MM.1S (cell line): ENCODE measurements at regions not wholly inside any gene's neighbourhood (a gene's known extent, or its start where the extent isn't known, plus 50 kb on each side); places are given as distances from the start of the nearest gene placed in this dataset.

Source experiments
- DNase-seq: peaks from one replicate; pipeline ENCODE4 v3.0.0-alpha.2; 2015
- H2AFZ ChIP-seq: fragments of 300-600 bp; sonication (generic); 2 replicates; pipeline ENCODE4 v1.6.0; 2016; ENCODE audit warnings: antibody characterized with exemption, low read length
- H3F3A ChIP-seq: fragments of 300-600 bp; sonication (generic); 2 replicates; pipeline ENCODE4 v1.6.1; 2016; ENCODE audit warnings: mild to moderate bottlenecking, antibody characterized with exemption, low read length, moderate library complexity, mixed read lengths; ENCODE audit not compliant: insufficient read depth
- H3K27ac ChIP-seq: fragments of 300-600 bp; sonication (generic); 2 replicates; pipeline ENCODE4 v1.5.1; 2016; ENCODE audit warnings: mild to moderate bottlenecking, low read length
- H3K27me3 ChIP-seq: fragments of 300-600 bp; sonication (generic); replicated peaks from 2 replicates; pipeline ENCODE4 v1.6.0; 2016; ENCODE audit warnings: low read length; ENCODE audit not compliant: insufficient read depth
- H3K36me3 ChIP-seq: fragments of 300-600 bp; sonication (generic); replicated peaks from 2 replicates; pipeline ENCODE4 v1.6.1; 2016; ENCODE audit warnings: mild to moderate bottlenecking, low read length, mixed read lengths; ENCODE audit not compliant: insufficient read depth
- H3K4me1 ChIP-seq: fragments of 300-600 bp; sonication (generic); 2 replicates; pipeline ENCODE4 v1.6.1; 2016; ENCODE audit warnings: low read length, mixed read lengths
- H3K4me2 ChIP-seq: fragments of 300-600 bp; sonication (generic); 2 replicates; pipeline ENCODE4 v1.6.0; 2016; ENCODE audit warnings: low read depth, low read length
- H3K4me3 ChIP-seq: fragments of 300-600 bp; sonication (generic); 2 replicates; pipeline ENCODE4 v1.5.1; 2016; ENCODE audit warnings: low read length, mixed read lengths
- H3K79me2 ChIP-seq: fragments of 300-600 bp; sonication (generic); 2 replicates; pipeline ENCODE4 v1.6.1; 2016; ENCODE audit warnings: mixed run types, low read length, mixed read lengths
- H3K9ac ChIP-seq: fragments of 300-600 bp; sonication (generic); 2 replicates; pipeline ENCODE4 v1.6.1; 2016; ENCODE audit warnings: low read length, mixed read lengths
- H3K9me2 ChIP-seq: fragments of 300-600 bp; sonication (generic); replicated peaks from 2 replicates; pipeline ENCODE4 v1.6.1; 2016; ENCODE audit warnings: mild to moderate bottlenecking, low read length, mixed read lengths; ENCODE audit not compliant: insufficient read depth
- H3K9me3 ChIP-seq: fragments of 300-600 bp; sonication (generic); replicated peaks from 2 replicates; pipeline ENCODE4 v1.6.1; 2016; ENCODE audit warnings: mild to moderate bottlenecking, low read length, mixed read lengths; ENCODE audit not compliant: insufficient read depth
- H4K20me1 ChIP-seq: fragments of 300-600 bp; sonication (generic); 2 replicates; pipeline ENCODE4 v1.6.1; 2016; ENCODE audit warnings: mild to moderate bottlenecking, low read length, moderate library complexity, mixed read lengths; ENCODE audit not compliant: insufficient read depth
- CTCF ChIP-seq: fragments of 300-600 bp; sonication (generic); IDR thresholded peaks from 2 replicates; pipeline ENCODE4 v1.5.1; 2016; ENCODE audit warnings: antibody characterized with exemption, low read length, mixed read lengths
- EZH2 ChIP-seq: fragments of 300-600 bp; sonication (generic); optimal IDR thresholded peaks from 2 replicates; pipeline ENCODE3; 2017; ENCODE audit warnings: low read depth, mild to moderate bottlenecking, antibody characterized with exemption, low read length, mixed read lengths
- EZH2phosphoT487 ChIP-seq: fragments of 300-600 bp; sonication (generic); IDR thresholded peaks from 2 replicates; pipeline ENCODE4 v1.6.1; 2018; ENCODE audit warnings: antibody characterized with exemption, low read length

DNA sequence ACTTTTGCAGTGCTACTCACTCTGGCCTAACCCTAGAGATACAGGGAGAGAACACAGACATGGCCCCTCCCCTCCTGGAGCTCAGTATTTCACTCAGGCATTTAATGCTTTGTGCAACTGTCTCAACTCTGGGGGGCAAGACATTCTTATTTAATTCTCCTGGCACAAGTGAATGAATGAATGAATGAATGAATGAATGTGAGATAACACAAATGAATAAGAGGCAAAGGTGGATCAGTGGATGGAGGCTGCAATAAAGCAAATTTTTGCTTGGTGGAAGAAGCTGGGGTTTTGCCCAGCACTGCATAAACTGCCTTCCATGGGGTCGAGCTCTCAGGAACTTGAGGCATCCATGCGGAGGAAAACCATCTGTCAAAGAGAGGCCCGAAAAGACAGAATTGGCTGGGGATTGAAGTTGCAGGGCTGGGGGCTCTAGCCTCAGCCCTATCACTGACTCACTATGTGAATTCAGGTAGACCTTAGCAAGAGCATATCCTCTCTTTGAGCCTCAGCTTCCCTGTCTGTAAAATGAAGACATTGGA lies 441.4 kb upstream of the ZMIZ1 start:
- H3K9me3 ChIP-seq: no peaks in the 10 kb centered on the region
- no peak overlapping the region for H2AFZ ChIP-seq
- no peaks in the 10 kb centered on the region for H3F3A ChIP-seq
- no peak overlapping the region for H3K27ac ChIP-seq
- no peak overlapping the region for H3K4me3 ChIP-seq
- no peak for DNase-seq
- no peak for TF ChIP-seq EZH2phosphoT487
- no peak for TF ChIP-seq CTCF
- no peak for TF ChIP-seq EZH2
- H3K9ac ChIP-seq: no peak overlapping the region
- H3K36me3 ChIP-seq: no peaks in the 10 kb centered on the region
- no peaks in the 10 kb centered on the region for H3K4me1 ChIP-seq
- no peaks in the 10 kb centered on the region for H3K27me3 ChIP-seq
- H3K9me2 ChIP-seq: no peaks in the 10 kb centered on the region
- no peaks in the 10 kb centered on the region for H4K20me1 ChIP-seq
- no peak overlapping the region for H3K4me2 ChIP-seq
- H3K79me2 ChIP-seq: no peaks in the 10 kb centered on the region

GRCh38 chr10:78628976-78629375 lies 439.8 kb upstream of the ZMIZ1 start:
- Histone ChIP-seq H3K36me3 (no peaks in the 10 kb centered on the region), H3K9me3 (no peaks in the 10 kb centered on the region), H3K79me2 (no peaks in the 10 kb centered on the region), H3K27me3 (no peaks in the 10 kb centered on the region), H3K9me2 (no peaks in the 10 kb centered on the region), H3K4me2 (no peak overlapping the region), H3K4me3 (no peak overlapping the region), H3F3A (no peaks in the 10 kb centered on the region), H3K27ac (no peak overlapping the region), H3K9ac (no peak overlapping the region), H3K4me1 (no peaks in the 10 kb centered on the region), H2AFZ (no peak overlapping the region), H4K20me1 (no peaks in the 10 kb centered on the region)
- no peak for DNase-seq
- TF ChIP-seq EZH2: no peak
- TF ChIP-seq EZH2phosphoT487: no peak
- no peak for TF ChIP-seq CTCF

DNA sequence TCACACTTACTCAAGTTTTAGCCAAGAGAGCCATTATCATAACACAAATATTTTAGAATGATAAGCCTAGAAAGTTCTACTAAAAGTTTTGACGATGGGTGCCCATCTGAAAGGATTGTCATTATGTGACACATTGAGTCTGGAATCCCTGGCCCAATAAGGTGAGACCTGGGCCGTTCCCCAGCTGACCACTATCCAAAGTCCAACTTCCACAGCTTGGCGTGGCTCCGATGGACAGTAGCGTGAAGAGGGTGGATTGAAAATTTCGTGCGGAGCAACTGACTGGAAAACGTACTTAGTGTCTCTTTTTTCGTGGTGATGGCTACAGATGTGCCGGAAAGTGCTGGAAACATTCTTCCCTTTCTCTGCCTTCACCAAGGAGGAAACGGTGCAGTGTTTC lies 439.0 kb upstream of the ZMIZ1 start:
- no peaks in the 10 kb centered on the region for H3K79me2 ChIP-seq
- TF ChIP-seq EZH2phosphoT487: no peak
- TF ChIP-seq CTCF: no peak
- TF ChIP-seq EZH2: no peak

More for the DNA sequence above, 439.0 kb upstream of the ZMIZ1 start:
- no peak overlapping the region for H3K9ac ChIP-seq
- DNase-seq: no peak
- no peaks in the 10 kb centered on the region for H3K27me3 ChIP-seq
- H2AFZ ChIP-seq: no peak overlapping the region
- no peaks in the 10 kb centered on the region for H3K4me1 ChIP-seq
- H3K4me2 ChIP-seq: no peak overlapping the region
- no peak overlapping the region for H3K4me3 ChIP-seq
- no peaks in the 10 kb centered on the region for H4K20me1 ChIP-seq
- H3F3A ChIP-seq: no peaks in the 10 kb centered on the region
- H3K9me3 ChIP-seq: no peaks in the 10 kb centered on the region
- no peak overlapping the region for H3K27ac ChIP-seq
- H3K36me3 ChIP-seq: no peaks in the 10 kb centered on the region
- H3K9me2 ChIP-seq: no peaks in the 10 kb centered on the region
